Head of caudate nucleus (tissue), 42 donors: ENCODE measurements at regions not wholly inside any gene's neighbourhood (a gene's known extent, or its start where the extent isn't known, plus 50 kb on each side); places are given as distances from the start of the nearest gene placed in this dataset.
"Not testable (repeated sequence)": the region's sequence is repeated elsewhere in the genome, so short reads cannot be mapped to it uniquely, and the experiment has no call there.

Experiments used
- DNase-seq, 42 donors: peaks; one replicate each; pipeline versions ENCODE4 v3.0.0 to v3.0.0-alpha.2; 2020 to 2021; ENCODE audit warnings: mixed read lengths in 7 of 42
- intact Hi-C: fragments of 100-400 bp; cut with DNase I; formaldehyde crosslinking; loops from one replicate; pipeline ENCODE4 v1.15.0; 2022

DNA sequence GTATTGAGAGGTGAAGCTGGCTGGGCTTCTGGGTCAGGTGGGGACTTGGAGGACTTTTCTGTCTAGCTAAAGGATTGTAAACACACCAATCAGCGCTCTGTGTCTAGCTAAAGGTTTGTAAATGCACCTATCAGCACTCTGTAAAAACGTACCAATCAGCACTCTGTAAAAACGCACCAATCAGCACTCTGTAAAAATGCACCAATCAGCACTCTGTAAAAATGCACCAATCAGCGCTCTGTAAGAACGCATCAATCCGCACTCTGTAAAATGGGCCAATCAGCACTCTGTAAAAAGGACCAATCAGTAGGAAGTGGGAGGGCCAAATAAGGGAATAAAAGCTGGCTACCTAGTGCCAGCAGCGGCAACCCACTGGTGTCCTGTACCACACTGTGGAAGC, 56.1 kb upstream of the ALG10 start:
- intact Hi-C loops, DNase-seq: not testable (repeated sequence)

DNA sequence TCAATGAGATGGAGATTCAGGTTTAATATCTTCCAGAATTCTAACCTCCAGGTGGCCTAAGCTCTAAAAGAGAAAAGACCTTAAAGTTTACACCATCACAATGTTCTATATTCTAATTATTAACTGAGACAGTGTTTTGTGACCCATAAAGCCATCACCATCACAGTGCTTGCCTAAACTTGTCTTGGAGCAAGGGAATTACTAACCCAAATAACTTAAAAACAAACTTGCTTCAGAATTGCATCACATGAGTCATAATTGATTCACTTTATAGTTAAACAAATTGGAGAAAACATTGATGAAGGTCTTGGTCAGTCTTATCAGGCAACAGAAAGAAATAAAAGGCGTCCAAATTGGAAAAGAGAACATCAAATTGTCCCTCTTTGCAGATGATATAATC, 54.5 kb upstream of the ALG10 start:
- intact Hi-C loops: no loop called here
- no peak for DNase-seq
